HEK293T (cell line): ENCODE measurements at regions not wholly inside any gene's neighbourhood (a gene's known extent, or its start where the extent isn't known, plus 50 kb on each side); places are given as distances from the start of the nearest gene placed in this dataset.

ENCODE experiments used
- CTBP1 ChIP-seq: fragments of 450-650 bp; IDR thresholded peaks from 2 replicates; pipeline ENCODE4 v1.6.1; 2016; ENCODE audit warnings: borderline replicate concordance
- ELF4 ChIP-seq: fragments of 450-650 bp; IDR thresholded peaks from 2 replicates; pipeline ENCODE4 v1.6.1; 2017; ENCODE audit warnings: antibody characterized with exemption
- FOXA1 ChIP-seq: fragments of 450-650 bp; IDR thresholded peaks from 2 replicates; pipeline ENCODE4 v1.6.1; 2016; ENCODE audit warnings: mild to moderate bottlenecking
- FOXK2 ChIP-seq: fragments of 450-650 bp; IDR thresholded peaks from 2 replicates; pipeline ENCODE4 v1.6.1; 2016; ENCODE audit warnings: mild to moderate bottlenecking
- HDGF ChIP-seq: fragments of 450-650 bp; IDR thresholded peaks from 2 replicates; pipeline ENCODE4 v1.6.1; 2017; ENCODE audit warnings: antibody characterized with exemption, borderline replicate concordance
- L3MBTL2 ChIP-seq: fragments of 450-650 bp; conservative IDR thresholded peaks from 2 replicates; pipeline ENCODE4 v1.6.1; 2016; ENCODE audit warnings: mild to moderate bottlenecking
- LEF1 ChIP-seq: fragments of 450-650 bp; IDR thresholded peaks from 2 replicates; pipeline ENCODE4 v1.6.1; 2017; ENCODE audit warnings: mild to moderate bottlenecking, borderline replicate concordance
- NFRKB ChIP-seq: fragments of 450-650 bp; IDR thresholded peaks from 2 replicates; pipeline ENCODE4 v1.6.1; 2016; ENCODE audit warnings: mild to moderate bottlenecking, moderate library complexity
- SP1 ChIP-seq: fragments of 450-650 bp; IDR thresholded peaks from 2 replicates; pipeline ENCODE4 v1.6.1; 2017
- TARDBP ChIP-seq: fragments of 450-650 bp; IDR thresholded peaks from 2 replicates; pipeline ENCODE4 v1.6.1; 2016
- TF ChIP-seq, protein P1 (sequence below): fragments of 450-650 bp; IDR thresholded peaks from 2 replicates; pipeline ENCODE4 v1.6.1; 2016

DNA sequence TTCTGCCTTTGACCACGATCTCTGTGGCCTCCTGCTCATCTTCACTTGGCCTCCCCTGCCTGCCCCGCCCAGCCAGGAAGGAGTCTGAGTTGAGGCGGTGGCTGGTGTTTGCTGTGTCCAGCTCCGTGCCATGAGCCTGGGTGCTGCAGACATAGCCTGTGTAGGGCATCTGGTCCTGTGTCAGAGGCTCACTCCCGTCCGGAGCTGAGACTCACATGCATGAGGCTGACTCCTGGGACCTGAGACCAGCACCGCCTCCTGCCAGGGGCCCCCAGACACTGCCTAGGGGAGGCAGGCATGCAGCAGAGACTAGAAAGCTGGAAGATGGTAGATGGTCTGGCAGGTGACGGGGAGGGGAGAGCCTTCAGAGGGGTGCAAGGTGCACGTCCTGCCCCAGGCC, 52.2 kb upstream of the TTC34 start:
- TF ChIP-seq SP1 (no peak), CTBP1 (no peak), FOXA1 (no peak), ELF4 (no peak), FOXK2 (no peak), L3MBTL2 (no peak), LEF1 (no peak), HDGF (no peak), NFRKB (no peak), TARDBP (no peak)
- TF ChIP-seq, protein P1, sequence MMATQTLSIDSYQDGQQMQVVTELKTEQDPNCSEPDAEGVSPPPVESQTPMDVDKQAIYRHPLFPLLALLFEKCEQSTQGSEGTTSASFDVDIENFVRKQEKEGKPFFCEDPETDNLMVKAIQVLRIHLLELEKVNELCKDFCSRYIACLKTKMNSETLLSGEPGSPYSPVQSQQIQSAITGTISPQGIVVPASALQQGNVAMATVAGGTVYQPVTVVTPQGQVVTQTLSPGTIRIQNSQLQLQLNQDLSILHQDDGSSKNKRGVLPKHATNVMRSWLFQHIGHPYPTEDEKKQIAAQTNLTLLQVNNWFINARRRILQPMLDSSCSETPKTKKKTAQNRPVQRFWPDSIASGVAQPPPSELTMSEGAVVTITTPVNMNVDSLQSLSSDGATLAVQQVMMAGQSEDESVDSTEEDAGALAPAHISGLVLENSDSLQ: no peak
